MM.1S (cell line): ENCODE measurements at regions not wholly inside any gene's neighbourhood (a gene's known extent, or its start where the extent isn't known, plus 50 kb on each side); places are given as distances from the start of the nearest gene placed in this dataset.

Source experiments
- DNase-seq: peaks from one replicate; pipeline ENCODE4 v3.0.0-alpha.2; 2015
- H2AFZ ChIP-seq: fragments of 300-600 bp; sonication (generic); 2 replicates; pipeline ENCODE4 v1.6.0; 2016; ENCODE audit warnings: antibody characterized with exemption, low read length
- H3F3A ChIP-seq: fragments of 300-600 bp; sonication (generic); 2 replicates; pipeline ENCODE4 v1.6.1; 2016; ENCODE audit warnings: mild to moderate bottlenecking, antibody characterized with exemption, low read length, moderate library complexity, mixed read lengths; ENCODE audit not compliant: insufficient read depth
- H3K27ac ChIP-seq: fragments of 300-600 bp; sonication (generic); 2 replicates; pipeline ENCODE4 v1.5.1; 2016; ENCODE audit warnings: mild to moderate bottlenecking, low read length
- H3K27me3 ChIP-seq: fragments of 300-600 bp; sonication (generic); replicated peaks from 2 replicates; pipeline ENCODE4 v1.6.0; 2016; ENCODE audit warnings: low read length; ENCODE audit not compliant: insufficient read depth
- H3K36me3 ChIP-seq: fragments of 300-600 bp; sonication (generic); replicated peaks from 2 replicates; pipeline ENCODE4 v1.6.1; 2016; ENCODE audit warnings: mild to moderate bottlenecking, low read length, mixed read lengths; ENCODE audit not compliant: insufficient read depth
- H3K4me1 ChIP-seq: fragments of 300-600 bp; sonication (generic); 2 replicates; pipeline ENCODE4 v1.6.1; 2016; ENCODE audit warnings: low read length, mixed read lengths
- H3K4me2 ChIP-seq: fragments of 300-600 bp; sonication (generic); 2 replicates; pipeline ENCODE4 v1.6.0; 2016; ENCODE audit warnings: low read depth, low read length
- H3K4me3 ChIP-seq: fragments of 300-600 bp; sonication (generic); 2 replicates; pipeline ENCODE4 v1.5.1; 2016; ENCODE audit warnings: low read length, mixed read lengths
- H3K79me2 ChIP-seq: fragments of 300-600 bp; sonication (generic); 2 replicates; pipeline ENCODE4 v1.6.1; 2016; ENCODE audit warnings: mixed run types, low read length, mixed read lengths
- H3K9ac ChIP-seq: fragments of 300-600 bp; sonication (generic); 2 replicates; pipeline ENCODE4 v1.6.1; 2016; ENCODE audit warnings: low read length, mixed read lengths
- H3K9me2 ChIP-seq: fragments of 300-600 bp; sonication (generic); replicated peaks from 2 replicates; pipeline ENCODE4 v1.6.1; 2016; ENCODE audit warnings: mild to moderate bottlenecking, low read length, mixed read lengths; ENCODE audit not compliant: insufficient read depth
- H3K9me3 ChIP-seq: fragments of 300-600 bp; sonication (generic); replicated peaks from 2 replicates; pipeline ENCODE4 v1.6.1; 2016; ENCODE audit warnings: mild to moderate bottlenecking, low read length, mixed read lengths; ENCODE audit not compliant: insufficient read depth
- H4K20me1 ChIP-seq: fragments of 300-600 bp; sonication (generic); 2 replicates; pipeline ENCODE4 v1.6.1; 2016; ENCODE audit warnings: mild to moderate bottlenecking, low read length, moderate library complexity, mixed read lengths; ENCODE audit not compliant: insufficient read depth
- EZH2 ChIP-seq: fragments of 300-600 bp; sonication (generic); optimal IDR thresholded peaks from 2 replicates; pipeline ENCODE3; 2017; ENCODE audit warnings: low read depth, mild to moderate bottlenecking, antibody characterized with exemption, low read length, mixed read lengths
- EZH2phosphoT487 ChIP-seq: fragments of 300-600 bp; sonication (generic); IDR thresholded peaks from 2 replicates; pipeline ENCODE4 v1.6.1; 2018; ENCODE audit warnings: antibody characterized with exemption, low read length
- TF ChIP-seq, protein P1 (sequence below): fragments of 300-600 bp; sonication (generic); IDR thresholded peaks from 2 replicates; pipeline ENCODE4 v1.5.1; 2016; ENCODE audit warnings: antibody characterized with exemption, low read length, mixed read lengths

DNA sequence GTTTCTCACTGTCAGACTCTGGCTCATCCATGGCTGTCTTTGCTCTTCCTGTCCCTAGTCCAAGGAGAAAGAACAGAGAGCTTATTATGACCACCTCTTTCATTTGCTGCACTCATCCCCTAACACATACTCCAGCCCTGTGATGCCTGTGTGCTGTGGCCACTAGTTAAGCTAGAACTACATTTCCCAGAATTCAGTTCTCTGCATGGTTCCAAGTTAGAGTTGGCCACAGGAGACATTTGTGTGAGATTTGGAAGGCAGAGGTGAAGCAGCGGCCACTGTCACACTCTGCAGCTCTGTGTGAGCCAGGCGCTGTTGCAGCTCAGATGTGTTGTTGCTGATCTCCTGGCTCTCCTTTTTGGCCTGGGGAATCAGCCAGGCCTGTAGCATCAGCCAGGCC, 188.2 kb upstream of the ATP6AP2 start:
- no peaks in the 10 kb centered on the region for H3K9me3 ChIP-seq
- H3K79me2 ChIP-seq = no peaks in the 10 kb centered on the region
- no peak overlapping the region for H3K27ac ChIP-seq
- no peaks in the 10 kb centered on the region for H3K4me1 ChIP-seq
- no peak overlapping the region for H2AFZ ChIP-seq
- no peaks in the 10 kb centered on the region for H3K27me3 ChIP-seq
- no peak for DNase-seq
- no peaks in the 10 kb centered on the region for H3K36me3 ChIP-seq
- H3K4me2 ChIP-seq = no peak overlapping the region
- no peak overlapping the region for H3K4me3 ChIP-seq
- H3K9ac ChIP-seq = no peak overlapping the region
- H3K9me2 ChIP-seq = no peaks in the 10 kb centered on the region
- TF ChIP-seq EZH2phosphoT487 (no peak), EZH2 (no peak)
- TF ChIP-seq, protein P1, sequence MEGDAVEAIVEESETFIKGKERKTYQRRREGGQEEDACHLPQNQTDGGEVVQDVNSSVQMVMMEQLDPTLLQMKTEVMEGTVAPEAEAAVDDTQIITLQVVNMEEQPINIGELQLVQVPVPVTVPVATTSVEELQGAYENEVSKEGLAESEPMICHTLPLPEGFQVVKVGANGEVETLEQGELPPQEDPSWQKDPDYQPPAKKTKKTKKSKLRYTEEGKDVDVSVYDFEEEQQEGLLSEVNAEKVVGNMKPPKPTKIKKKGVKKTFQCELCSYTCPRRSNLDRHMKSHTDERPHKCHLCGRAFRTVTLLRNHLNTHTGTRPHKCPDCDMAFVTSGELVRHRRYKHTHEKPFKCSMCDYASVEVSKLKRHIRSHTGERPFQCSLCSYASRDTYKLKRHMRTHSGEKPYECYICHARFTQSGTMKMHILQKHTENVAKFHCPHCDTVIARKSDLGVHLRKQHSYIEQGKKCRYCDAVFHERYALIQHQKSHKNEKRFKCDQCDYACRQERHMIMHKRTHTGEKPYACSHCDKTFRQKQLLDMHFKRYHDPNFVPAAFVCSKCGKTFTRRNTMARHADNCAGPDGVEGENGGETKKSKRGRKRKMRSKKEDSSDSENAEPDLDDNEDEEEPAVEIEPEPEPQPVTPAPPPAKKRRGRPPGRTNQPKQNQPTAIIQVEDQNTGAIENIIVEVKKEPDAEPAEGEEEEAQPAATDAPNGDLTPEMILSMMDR = no peak
- H4K20me1 ChIP-seq = no peaks in the 10 kb centered on the region
- H3F3A ChIP-seq = no peaks in the 10 kb centered on the region

DNA sequence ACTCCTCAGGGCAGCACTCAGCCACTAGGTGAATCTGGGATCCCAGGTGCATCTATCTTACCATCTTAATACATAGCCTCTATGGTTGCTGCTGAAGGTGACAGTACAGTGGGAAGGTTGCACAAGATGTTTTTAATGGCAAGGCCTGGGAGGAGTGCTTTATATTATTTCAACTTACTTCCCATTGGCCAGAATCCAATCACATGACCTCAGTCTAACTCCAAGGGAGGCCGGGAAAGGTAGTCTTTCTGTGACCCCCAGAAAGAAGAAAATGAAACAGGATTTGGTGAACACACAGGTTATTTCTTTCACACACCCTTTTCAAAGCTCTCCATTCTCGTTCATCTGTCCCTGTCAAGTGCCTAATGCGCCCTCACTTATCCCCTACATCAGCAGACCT, 189.1 kb upstream of the ATP6AP2 start:
- H3K27ac ChIP-seq = no peak overlapping the region
- no peak overlapping the region for H3K4me3 ChIP-seq
- no peaks in the 10 kb centered on the region for H3F3A ChIP-seq
- H3K9me2 ChIP-seq = no peaks in the 10 kb centered on the region
- H3K9me3 ChIP-seq = no peaks in the 10 kb centered on the region
- H3K79me2 ChIP-seq = no peaks in the 10 kb centered on the region
- no peak overlapping the region for H2AFZ ChIP-seq
- H3K27me3 ChIP-seq = no peaks in the 10 kb centered on the region
- H3K9ac ChIP-seq = no peak overlapping the region
- DNase-seq = no peak
- no peaks in the 10 kb centered on the region for H3K36me3 ChIP-seq
- no peaks in the 10 kb centered on the region for H3K4me1 ChIP-seq
- TF ChIP-seq, protein P1 = no peak
- TF ChIP-seq EZH2phosphoT487 (no peak), EZH2 (no peak)
- H3K4me2 ChIP-seq = no peak overlapping the region
- no peaks in the 10 kb centered on the region for H4K20me1 ChIP-seq

DNA sequence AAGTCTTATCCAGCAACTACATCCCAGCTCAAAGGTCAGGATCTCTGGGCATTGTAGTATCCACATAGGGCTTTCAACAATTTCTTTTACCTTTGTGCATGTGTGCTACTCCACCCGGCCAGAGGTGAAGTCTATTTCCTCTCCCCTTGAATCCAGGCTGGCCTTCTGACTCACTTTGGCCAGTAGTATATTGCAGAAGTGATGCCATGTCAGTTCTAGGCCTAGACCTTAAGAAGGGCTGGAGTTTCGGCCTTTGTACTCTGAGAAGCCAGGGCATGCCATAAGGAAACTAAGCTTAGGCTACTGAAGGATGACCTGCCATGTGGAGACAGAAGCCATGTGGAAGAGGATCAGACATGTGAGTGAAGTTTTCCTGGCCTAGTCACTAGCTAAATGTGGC, 191.2 kb upstream of the ATP6AP2 start:
- H3K9ac ChIP-seq = no peak overlapping the region
- H3K27me3 ChIP-seq = no peaks in the 10 kb centered on the region
- H4K20me1 ChIP-seq = no peaks in the 10 kb centered on the region
- H3K9me3 ChIP-seq = no peaks in the 10 kb centered on the region
- no peaks in the 10 kb centered on the region for H3K79me2 ChIP-seq
- H3K4me3 ChIP-seq = no peak overlapping the region
- no peak overlapping the region for H2AFZ ChIP-seq
- H3K27ac ChIP-seq = no peak overlapping the region
- no peaks in the 10 kb centered on the region for H3K4me1 ChIP-seq
- TF ChIP-seq EZH2phosphoT487 (no peak), EZH2 (no peak)
- TF ChIP-seq, protein P1 = no peak
- no peak for DNase-seq
- no peaks in the 10 kb centered on the region for H3K9me2 ChIP-seq
- H3F3A ChIP-seq = no peaks in the 10 kb centered on the region
- H3K36me3 ChIP-seq = no peaks in the 10 kb centered on the region
- no peak overlapping the region for H3K4me2 ChIP-seq
